Choroid plexus epithelial cell (primary cell): ENCODE measurements at regions not wholly inside any gene's neighbourhood (a gene's known extent, or its start where the extent isn't known, plus 50 kb on each side); places are given as distances from the start of the nearest gene placed in this dataset.
"Not testable (repeated sequence)": the region's sequence is repeated elsewhere in the genome, so short reads cannot be mapped to it uniquely, and the experiment has no call there.

Experiments
- DNase-seq: peaks from one replicate; pipeline ENCODE4 v3.0.0-alpha.2; 2010; ENCODE audit warnings: low read depth
- H3K4me3 ChIP-seq: 2 replicates; pipeline ENCODE4 v1.5.1; 2011; ENCODE audit warnings: low read depth, mild to moderate bottlenecking, control low read depth, low read length, moderate library complexity
- CTCF ChIP-seq: conservative IDR thresholded peaks from 2 replicates; pipeline ENCODE4 v1.5.1; 2011; ENCODE audit warnings: low read depth, mild to moderate bottlenecking, control low read depth, inconsistent platforms, low read length, moderate library complexity

GRCh38 chr11:13578514-13579140 is 82.8 kb upstream of the PTH start:
- no peak for DNase-seq
- no peak for TF ChIP-seq CTCF
- no peak overlapping the region for H3K4me3 ChIP-seq

GRCh38 chr11:13577881-13578280 is 82.1 kb upstream of the PTH start:
- no peak for TF ChIP-seq CTCF
- no peak overlapping the region for H3K4me3 ChIP-seq
- no peak for DNase-seq

- TF ChIP-seq CTCF: no peak
- H3K4me3 ChIP-seq: no peak overlapping the region
- no peak for DNase-seq
Measured at GRCh38 chr11:13576995-13577394, 81.2 kb upstream of the PTH start.

- H3K4me3 ChIP-seq, DNase-seq: not testable (repeated sequence)
Measured at GRCh38 chr11:13575385-13575784, 79.6 kb upstream of the PTH start.

GRCh38 chr11:13567551-13567950 is 71.8 kb upstream of the PTH start:
- no peak for DNase-seq
- no peak overlapping the region for H3K4me3 ChIP-seq
- no peak for TF ChIP-seq CTCF

- DNase-seq: no peak
- no peak overlapping the region for H3K4me3 ChIP-seq
- TF ChIP-seq CTCF: no peak
Measured at GRCh38 chr11:13561860-13562259, 66.1 kb upstream of the PTH start.

GRCh38 chr11:13560341-13560740 is 64.5 kb upstream of the PTH start:
- not testable (repeated sequence) for H3K4me3 ChIP-seq, DNase-seq

GRCh38 chr11:13552784-13553183 is 57.0 kb upstream of the PTH start:
- no peak for DNase-seq
- no peak for TF ChIP-seq CTCF
- H3K4me3 ChIP-seq: no peak overlapping the region
